ENCODE measurements at regions not wholly inside any gene's neighbourhood (a gene's known extent, or its start where the extent isn't known, plus 50 kb on each side); places are given as distances from the start of the nearest gene placed in this dataset.

DNA sequence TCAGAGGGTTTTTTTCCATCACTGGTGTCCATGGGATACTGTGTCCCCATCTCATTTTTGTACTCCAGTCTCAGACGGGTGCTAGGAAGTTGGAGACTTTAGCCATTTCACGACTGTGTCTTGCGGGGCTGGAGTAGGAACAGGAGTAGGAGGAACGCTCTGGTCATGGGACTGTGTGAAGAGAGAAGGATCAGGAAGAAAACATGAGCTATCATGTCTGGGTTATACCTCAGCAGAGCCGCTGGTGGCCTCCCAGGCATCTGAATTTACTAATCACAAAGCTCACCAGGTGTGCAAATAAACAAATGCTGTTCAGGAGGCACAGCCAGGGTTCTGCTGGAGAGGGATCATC, 225.4 kb downstream of the SEC14L1 start:
- peaks cover 0 to 4% of the 10 kb centered on the region in 2 experiments; a peak in 1 of 4 replicates for H3K79me2 ChIP-seq (ENCODE audit: control insufficient read depth in 1 of 2, insufficient read depth in 2 of 2, low read length in 2 of 2)
- no peak overlapping the region for H2AK5ac ChIP-seq (ENCODE audit: low read depth, low read length)
- no peak overlapping the region for H3K14ac ChIP-seq (ENCODE audit: insufficient read length)
- H3K9ac ChIP-seq (replicated peaks in 1 of 4; ENCODE audit: extremely low read depth in 1 of 4, low read depth in 3 of 4, low read length in 3 of 4): no peak overlapping the region
- no peak overlapping the region for H3K4ac ChIP-seq (replicated peaks; ENCODE audit: insufficient read length, low read depth, low read length)
- peaks cover 3 to 4% of the 10 kb centered on the region in 2 experiments for H4K20me1 ChIP-seq (replicated peaks in 1 of 2; ENCODE audit: control insufficient read depth in 1 of 2, insufficient read depth in 2 of 2, low read length in 2 of 2)
- 83% methylated on average over 5 of the region's 5 CpGs; no CpG with 5 or more reads in 1 of the 2 experiments for WGBS, 2 experiments (ENCODE audit: extremely low coverage in 1 of 2, insufficient coverage in 1 of 2, insufficient read length in 1 of 2, insufficient replicate concordance in 2 of 2, low coverage in 1 of 2, low lambda C conversion rate in 2 of 2, missing lambda C conversion rate in 1 of 2)
- no peaks in the 10 kb centered on the region for H3K27me3 ChIP-seq (replicated peaks in 1 of 4; ENCODE audit: control insufficient read depth in 3 of 4, extremely low read depth in 1 of 4, insufficient read depth in 3 of 4, low read length in 3 of 4)
- no peak overlapping the region for H3K23ac ChIP-seq (ENCODE audit: insufficient read length)
- peak overlapping the region in 1 of 2 experiments; percentile 13; a peak in 2 of 4 replicates for H3K4me2 ChIP-seq (ENCODE audit: insufficient read depth in 1 of 2, low read depth in 2 of 2, low read length in 2 of 2)
- no peaks in the 10 kb centered on the region for H3K36me3 ChIP-seq (ENCODE audit: control insufficient read depth in 2 of 4, insufficient read depth in 4 of 4, low read length in 3 of 4)
- H2BK5ac ChIP-seq (ENCODE audit: low read depth, low read length): no peak overlapping the region
- H3K23me2 ChIP-seq (ENCODE audit: low read depth, low read length): no peaks in the 10 kb centered on the region; the same call in 1 of the 2 replicates
- no peaks in the 10 kb centered on the region for H3K9me3 ChIP-seq (ENCODE audit: insufficient read depth in 2 of 2, low read depth in 1 of 2, low read length in 1 of 2)
- no peak overlapping the region for H4K5ac ChIP-seq (ENCODE audit: insufficient read length, low read depth, low read length)
- no peak overlapping the region; the same call in 1 of the 2 replicates for H4K8ac ChIP-seq (ENCODE audit: extremely low read depth, insufficient read depth, low read length)
- H3K4me1 ChIP-seq (replicated peaks in 1 of 4; ENCODE audit: control insufficient read depth in 3 of 4, insufficient read depth in 4 of 4, low read length in 3 of 4): peaks cover 4 to 19% (median 12%) of the 10 kb centered on the region in 4 experiments
- H2BK12ac ChIP-seq (ENCODE audit: low read depth, low read length): no peak overlapping the region; the same call in 1 of the 2 replicates
- TF ChIP-seq HDAC6 (IDR thresholded peaks at IDR 0.05; ENCODE audit: low read depth, low read length): no peak
- TF ChIP-seq TEAD4 (IDR thresholded peaks at IDR 0.05; ENCODE audit: low read depth, low read length): no peak
- no peak for TF ChIP-seq RXRA (IDR thresholded peaks at IDR 0.05; ENCODE audit: insufficient read depth, low read depth, low read length)
- no peak for TF ChIP-seq POLR2A (IDR thresholded peaks at IDR 0.05; ENCODE audit: control extremely low read depth in 1 of 2, low read depth in 2 of 2, low read length in 2 of 2)
- TF ChIP-seq TBP (IDR thresholded peaks at IDR 0.05; ENCODE audit: low read depth, low read length): no peak
- TF ChIP-seq EZH2 (IDR thresholded peaks at IDR 0.05; ENCODE audit: low read depth, low read length, severe bottlenecking): no peak
- no peak for TF ChIP-seq ATF2 (IDR thresholded peaks at IDR 0.05; ENCODE audit: low read length)
- no peak for TF ChIP-seq CEBPB (IDR thresholded peaks at IDR 0.05; ENCODE audit: low read depth, low read length)
- TF ChIP-seq E2F6 (IDR thresholded peaks at IDR 0.05): no peak
- ChIA-PET CTCF (ENCODE audit: partially characterized antibody) (interaction anchor here (0.8 to 2.3 kb wide), 5 partner anchors 9 to 62 kb away, joined by 3 to 12 read pairs (median 3); no protein-coding TSS in a partner anchor), POLR2A (ENCODE audit: partially characterized antibody) (interaction anchor here (0.6 to 1.9 kb wide), 3 partner anchors 8 to 35 kb away, joined by 3 to 5 read pairs (median 3); no protein-coding TSS in a partner anchor)
- H3K79me1 ChIP-seq (ENCODE audit: low read depth, low read length): peaks cover 1% of the 10 kb centered on the region; the same call in 1 of the 2 replicates
- no peak for DNase-seq (ENCODE audit: low read depth in 1 of 2, low spot score in 2 of 2)
- no peak overlapping the region for H4K91ac ChIP-seq (replicated peaks; ENCODE audit: insufficient read length, low read length)
- H3K18ac ChIP-seq (ENCODE audit: extremely low read depth, low read length): no peak overlapping the region
- H2AFZ ChIP-seq (ENCODE audit: low read length): no peak overlapping the region
- no peak overlapping the region for H2BK120ac ChIP-seq (replicated peaks; ENCODE audit: low read depth, low read length)
- H3K56ac ChIP-seq (replicated peaks; ENCODE audit: insufficient read length, low read depth, low read length): no peak overlapping the region
- no peak overlapping the region for H3K4me3 ChIP-seq (ENCODE audit: extremely low read depth in 1 of 4, insufficient read depth in 2 of 4, low read depth in 3 of 4, low read length in 4 of 4)
- H3K27ac ChIP-seq (ENCODE audit: low read depth, low read length): no peak overlapping the region
- H2BK15ac ChIP-seq (ENCODE audit: low read length): 0 out of 2 replicates have a peak overlapping the region, but pooled peaks have one; percentile 19
- no peak overlapping the region for H2BK20ac ChIP-seq (ENCODE audit: low read length)
- FAIRE-seq: no peak
